SK-N-MC (cell line): ENCODE measurements at regions not wholly inside any gene's neighbourhood (a gene's known extent, or its start where the extent isn't known, plus 50 kb on each side); places are given as distances from the start of the nearest gene placed in this dataset.
A peak's percentile ranks its signal among the peaks of the same experiment; 100 is the strongest.
"Not testable (repeated sequence)": the region's sequence is repeated elsewhere in the genome, so short reads cannot be mapped to it uniquely, and the experiment has no call there.

Source experiments
- DNase-seq: peaks from one replicate; pipeline ENCODE4 v3.0.0-alpha.2; 2011; ENCODE audit warnings: low read depth, low spot score
- H3K27ac ChIP-seq: fragments of 200-600 bp; sonication (generic); 2 replicates; pipeline ENCODE4 v1.5.1; 2016; ENCODE audit warnings: mixed run types
- H3K36me3 ChIP-seq: fragments of 200-600 bp; sonication (generic); 2 replicates; pipeline ENCODE4 v1.6.1; 2017; ENCODE audit warnings: antibody characterized with exemption, low read length, mixed read lengths; ENCODE audit not compliant: insufficient read depth
- H3K4me3 ChIP-seq: fragments of 200-600 bp; sonication (generic); 2 replicates; pipeline ENCODE4 v1.5.1; 2016
- H3K9ac ChIP-seq: fragments of 200-600 bp; sonication (generic); 2 replicates; pipeline ENCODE4 v1.8.0; 2017; ENCODE audit warnings: mixed run types, mixed read lengths; ENCODE audit not compliant: insufficient read length
- H3K9me3 ChIP-seq: fragments of 200-600 bp; sonication (generic); 2 replicates; pipeline ENCODE4 v1.6.1; 2017; ENCODE audit warnings: low read depth, mild to moderate bottlenecking, antibody characterized with exemption, low read length, moderate library complexity, mixed read lengths
- EZH2 ChIP-seq: fragments of 200-600 bp; sonication (generic); IDR thresholded peaks from one replicate; pipeline ENCODE4 v1.6.1; 2017; ENCODE audit warnings: antibody characterized with exemption
- FOXP2 ChIP-seq: optimal IDR thresholded peaks from 2 replicates; pipeline ENCODE3; 2011; ENCODE audit warnings: mild to moderate bottlenecking, moderate library complexity; ENCODE audit not compliant: insufficient read depth; ENCODE audit errors: extremely low read length, control extremely low read depth
- POLR2AphosphoS5 ChIP-seq: IDR thresholded peaks from 2 replicates; pipeline ENCODE4 v1.6.1; 2012; ENCODE audit warnings: mild to moderate bottlenecking, low read depth, low read length, borderline replicate concordance

DNA sequence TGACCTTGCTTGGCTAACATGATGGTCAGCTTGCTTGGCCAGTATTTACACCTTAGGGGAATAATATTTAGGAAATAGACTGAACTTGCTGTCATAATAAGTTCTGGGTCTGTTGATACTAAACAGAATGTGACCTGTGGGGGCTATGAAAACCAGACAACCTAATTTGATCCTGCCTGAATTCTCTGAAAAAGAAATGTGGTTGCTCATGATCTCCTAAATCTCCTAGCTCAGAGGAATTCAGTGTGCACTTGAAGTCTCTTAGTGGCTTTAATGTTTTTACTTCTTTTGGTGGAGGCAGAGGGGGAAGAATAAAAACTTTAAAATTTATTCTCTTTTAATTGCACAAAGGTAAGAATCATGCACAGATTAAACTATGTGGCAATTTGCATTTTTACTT lies 205.2 kb downstream of the SEC23IP start:
- H3K27ac ChIP-seq, result no peak overlapping the region

GRCh38 chr10:120098232-120098930 lies 205.9 kb downstream of the SEC23IP start:
- no peak for TF ChIP-seq FOXP2
- TF ChIP-seq POLR2AphosphoS5, result no peak
- no peak for TF ChIP-seq EZH2
- H3K27ac ChIP-seq, result no peak overlapping the region
- H3K36me3 ChIP-seq, result no peaks in the 10 kb centered on the region
- DNase-seq, result peak; percentile 6
- no peak overlapping the region for H3K4me3 ChIP-seq
- H3K9ac ChIP-seq, result no peak overlapping the region
- H3K9me3 ChIP-seq, result no peaks in the 10 kb centered on the region

More for the DNA sequence above, 205.2 kb downstream of the SEC23IP start:
- Histone ChIP-seq H3K9ac (no peak overlapping the region), H3K9me3 (no peaks in the 10 kb centered on the region), H3K4me3 (no peak overlapping the region), H3K36me3 (no peaks in the 10 kb centered on the region)
- TF ChIP-seq EZH2 (no peak), FOXP2 (no peak), POLR2AphosphoS5 (no peak)
- DNase-seq, result no peak

GRCh38 chr10:120103738-120104560 lies 211.4 kb downstream of the SEC23IP start:
- no peak for TF ChIP-seq POLR2AphosphoS5
- no peak for TF ChIP-seq EZH2
- TF ChIP-seq FOXP2, result no peak
- Histone ChIP-seq H3K27ac (no peak overlapping the region), H3K36me3 (no peaks in the 10 kb centered on the region), H3K9ac (no peak overlapping the region), H3K4me3 (no peak overlapping the region), H3K9me3 (no peaks in the 10 kb centered on the region)
- DNase-seq, result no peak

GRCh38 chr10:120105001-120105400 lies 212.5 kb downstream of the SEC23IP start:
- DNase-seq, result no peak
- no peak for TF ChIP-seq POLR2AphosphoS5
- TF ChIP-seq EZH2, result no peak
- TF ChIP-seq FOXP2, result no peak
- Histone ChIP-seq H3K36me3 (no peaks in the 10 kb centered on the region), H3K4me3 (no peak overlapping the region), H3K9ac (no peak overlapping the region), H3K9me3 (no peaks in the 10 kb centered on the region), H3K27ac (no peak overlapping the region)

DNA sequence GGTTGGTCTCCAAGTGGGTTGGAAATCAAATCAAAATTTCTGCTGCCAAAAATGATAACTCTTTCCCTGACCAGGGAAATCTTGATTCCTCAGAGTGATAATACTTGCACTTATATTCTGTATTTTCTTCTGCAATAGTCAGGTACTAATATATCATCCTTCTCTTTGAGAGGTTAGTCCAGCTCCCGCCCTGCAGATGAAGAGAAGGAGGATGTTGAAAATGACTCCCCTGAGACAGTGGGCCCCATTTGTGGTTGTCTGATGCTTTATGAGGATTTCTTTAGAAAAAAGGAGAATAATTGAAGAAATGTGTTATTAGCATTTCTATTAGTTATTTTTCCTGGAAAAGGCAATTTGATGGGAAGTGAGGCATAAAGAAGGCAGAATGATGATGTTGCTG lies 213.0 kb downstream of the SEC23IP start:
- no peaks in the 10 kb centered on the region for H3K9me3 ChIP-seq
- H3K27ac ChIP-seq, result no peak overlapping the region
- TF ChIP-seq POLR2AphosphoS5 (no peak), EZH2 (no peak), FOXP2 (no peak)
- H3K9ac ChIP-seq, result no peak overlapping the region
- DNase-seq, result no peak
- H3K36me3 ChIP-seq, result no peaks in the 10 kb centered on the region
- no peak overlapping the region for H3K4me3 ChIP-seq

DNA sequence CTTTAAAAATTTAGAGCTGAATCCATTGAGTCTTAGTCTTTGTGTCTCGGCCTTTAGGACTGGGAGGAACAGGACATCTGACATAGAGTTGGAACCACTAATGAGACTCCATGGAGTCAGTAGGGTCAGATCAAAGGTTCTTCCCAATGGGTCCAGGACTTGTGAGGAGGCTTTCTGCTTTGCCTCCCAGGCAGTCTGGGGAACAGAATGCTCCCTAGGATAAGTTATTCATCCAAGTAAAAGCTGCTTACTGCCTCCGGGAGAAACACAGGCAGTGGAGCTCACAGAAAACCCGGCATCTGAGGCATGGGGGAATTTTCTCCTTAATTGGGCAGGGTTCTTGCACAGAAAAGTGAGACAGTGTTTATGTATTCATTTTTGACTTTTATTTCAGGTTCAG lies 216.4 kb downstream of the SEC23IP start:
- DNase-seq, result no peak
- H3K36me3 ChIP-seq, result no peaks in the 10 kb centered on the region
- no peak overlapping the region for H3K9ac ChIP-seq
- no peak overlapping the region for H3K4me3 ChIP-seq
- H3K27ac ChIP-seq, result no peak overlapping the region
- no peaks in the 10 kb centered on the region for H3K9me3 ChIP-seq
- TF ChIP-seq EZH2 (no peak), FOXP2 (no peak), POLR2AphosphoS5 (no peak)

DNA sequence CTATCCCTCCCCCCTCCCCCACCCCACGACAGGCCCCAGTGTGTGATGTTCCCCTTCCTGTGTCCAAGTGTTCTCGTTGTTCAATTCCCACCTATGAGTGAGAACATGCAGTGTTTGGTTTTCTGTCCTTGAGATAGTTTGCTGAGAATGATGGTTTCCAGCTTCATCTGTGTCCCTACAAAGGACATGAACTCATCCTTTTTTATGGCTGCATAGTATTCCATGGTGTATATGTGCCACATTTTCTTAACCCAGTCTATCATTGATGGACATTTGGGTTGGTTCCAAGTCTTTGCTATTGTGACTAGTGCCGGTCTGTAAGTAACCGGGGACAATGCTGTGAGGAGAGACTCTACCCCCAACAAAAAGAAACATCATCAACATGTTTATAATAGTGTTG lies 217.2 kb downstream of the SEC23IP start:
- not testable (repeated sequence) for H3K9ac ChIP-seq, H3K27ac ChIP-seq, H3K4me3 ChIP-seq, H3K36me3 ChIP-seq, H3K9me3 ChIP-seq, DNase-seq

GRCh38 chr10:120110196-120110595 lies 217.7 kb downstream of the SEC23IP start:
- H3K4me3 ChIP-seq, result no peak overlapping the region
- H3K9ac ChIP-seq, result no peak overlapping the region
- TF ChIP-seq FOXP2 (no peak), POLR2AphosphoS5 (no peak), EZH2 (no peak)
- no peak overlapping the region for H3K27ac ChIP-seq
- no peaks in the 10 kb centered on the region for H3K36me3 ChIP-seq
- no peak for DNase-seq
- H3K9me3 ChIP-seq, result no peaks in the 10 kb centered on the region

DNA sequence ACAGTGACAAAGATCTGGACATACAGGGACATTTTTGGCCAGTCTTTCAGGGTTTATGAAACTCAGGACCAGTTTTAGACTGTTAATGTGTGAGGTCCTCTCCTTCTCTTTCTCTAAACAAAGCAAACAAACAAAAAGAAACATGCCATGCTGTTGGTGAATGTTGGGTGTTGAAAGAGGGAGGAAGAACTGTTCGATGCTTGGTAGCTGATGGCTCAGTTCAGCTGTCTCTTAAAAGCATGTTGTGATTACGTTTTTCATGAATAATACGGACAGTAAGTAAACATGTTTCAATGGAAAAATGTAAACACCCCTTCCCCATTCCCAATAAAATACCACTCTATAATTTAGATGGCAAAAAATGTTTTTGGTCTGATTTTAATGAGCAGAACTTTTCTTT lies 219.1 kb downstream of the SEC23IP start:
- Histone ChIP-seq H3K9ac (no peak overlapping the region), H3K36me3 (no peaks in the 10 kb centered on the region), H3K27ac (no peak overlapping the region), H3K9me3 (no peaks in the 10 kb centered on the region), H3K4me3 (no peak overlapping the region)
- TF ChIP-seq EZH2 (no peak), FOXP2 (no peak), POLR2AphosphoS5 (no peak)
- DNase-seq, result no peak

GRCh38 chr10:120112809-120113208 lies 220.3 kb downstream of the SEC23IP start:
- Histone ChIP-seq H3K27ac (no peak overlapping the region), H3K4me3 (no peak overlapping the region), H3K9ac (no peak overlapping the region), H3K9me3 (no peaks in the 10 kb centered on the region), H3K36me3 (no peaks in the 10 kb centered on the region)
- TF ChIP-seq POLR2AphosphoS5 (no peak), FOXP2 (no peak), EZH2 (no peak)
- no peak for DNase-seq
